PC-3 (cell line): ENCODE measurements at regions not wholly inside any gene's neighbourhood (a gene's known extent, or its start where the extent isn't known, plus 50 kb on each side); places are given as distances from the start of the nearest gene placed in this dataset.

Experiments used
- CTCF ChIP-seq: fragments of 300-600 bp; sonication (generic); conservative IDR thresholded peaks from 2 replicates; pipeline ENCODE4 v1.5.1; 2017; ENCODE audit warnings: antibody characterized with exemption, low read depth, mild to moderate bottlenecking, low read length
- EZH2 ChIP-seq: fragments of 300-600 bp; sonication (generic); IDR thresholded peaks from one replicate; pipeline ENCODE4 v1.6.1; 2017; ENCODE audit warnings: antibody characterized with exemption, mild to moderate bottlenecking, low read length; ENCODE audit not compliant: unreplicated experiment
- EZH2phosphoT487 ChIP-seq: fragments of 300-600 bp; sonication (generic); IDR thresholded peaks from 2 replicates; pipeline ENCODE4 v1.6.1; 2018; ENCODE audit warnings: mild to moderate bottlenecking, antibody characterized with exemption, low read length, borderline replicate concordance

GRCh38 chr5:160970605-160971191 lies 118.7 kb upstream of the ATP10B start:
- TF ChIP-seq CTCF, result peak; percentile 31; the same call in 1 of the 2 replicates
- TF ChIP-seq EZH2, result no peak
- no peak for TF ChIP-seq EZH2phosphoT487
